Astrocyte of the cerebellum (primary cell): ENCODE measurements at regions not wholly inside any gene's neighbourhood (a gene's known extent, or its start where the extent isn't known, plus 50 kb on each side); places are given as distances from the start of the nearest gene placed in this dataset.

Source experiments
- DNase-seq: peaks from one replicate; pipeline ENCODE4 v3.0.0-alpha.2; 2011; ENCODE audit warnings: low read depth
- H3K4me3 ChIP-seq: 2 replicates; pipeline ENCODE4 v1.5.1; 2011; ENCODE audit warnings: mild to moderate bottlenecking, low read depth, low read length, moderate library complexity
- CTCF ChIP-seq: IDR thresholded peaks from 2 replicates; pipeline ENCODE4 v1.5.1; 2012; ENCODE audit warnings: low read length, low read depth, moderate library complexity, mild to moderate bottlenecking; ENCODE audit errors: missing control alignments
- in situ Hi-C: cut with HindIII; loops from 2 replicates; pipeline ENCODE4 v1.10.0; 2017; ENCODE audit warnings: low sequenced_read_pairs

GRCh38 chr21:41663805-41664788 is 102.8 kb downstream of the RIPK4 start:
- DNase-seq: no peak
- in situ Hi-C loops: no loop called here
- no peak for TF ChIP-seq CTCF
- H3K4me3 ChIP-seq: no peak overlapping the region

GRCh38 chr21:41662761-41663160 is 104.1 kb downstream of the RIPK4 start:
- no peak for DNase-seq
- no peak overlapping the region for H3K4me3 ChIP-seq
- TF ChIP-seq CTCF: no peak
- in situ Hi-C loops: no loop called here

- in situ Hi-C loops: no loop called here
- no peak overlapping the region for H3K4me3 ChIP-seq
- DNase-seq: no peak
- TF ChIP-seq CTCF: no peak
Observed at GRCh38 chr21:41662161-41662560, 104.7 kb downstream of the RIPK4 start.

GRCh38 chr21:41660748-41661147 is 106.1 kb downstream of the RIPK4 start:
- H3K4me3 ChIP-seq: no peak overlapping the region
- in situ Hi-C loops: no loop called here
- no peak for DNase-seq
- TF ChIP-seq CTCF: no peak

- no peak overlapping the region for H3K4me3 ChIP-seq
- no peak for TF ChIP-seq CTCF
- in situ Hi-C loops: no loop called here
- DNase-seq: no peak
Observed at GRCh38 chr21:41659791-41660560, 106.9 kb downstream of the RIPK4 start.

- no peak overlapping the region for H3K4me3 ChIP-seq
- no peak for DNase-seq
- in situ Hi-C loops: no loop called here
- TF ChIP-seq CTCF: no peak
Observed at GRCh38 chr21:41656946-41657525, 109.8 kb downstream of the RIPK4 start.
